ENCODE measurements at regions not wholly inside any gene's neighbourhood (a gene's known extent, or its start where the extent isn't known, plus 50 kb on each side); places are given as distances from the start of the nearest gene placed in this dataset.

DNA sequence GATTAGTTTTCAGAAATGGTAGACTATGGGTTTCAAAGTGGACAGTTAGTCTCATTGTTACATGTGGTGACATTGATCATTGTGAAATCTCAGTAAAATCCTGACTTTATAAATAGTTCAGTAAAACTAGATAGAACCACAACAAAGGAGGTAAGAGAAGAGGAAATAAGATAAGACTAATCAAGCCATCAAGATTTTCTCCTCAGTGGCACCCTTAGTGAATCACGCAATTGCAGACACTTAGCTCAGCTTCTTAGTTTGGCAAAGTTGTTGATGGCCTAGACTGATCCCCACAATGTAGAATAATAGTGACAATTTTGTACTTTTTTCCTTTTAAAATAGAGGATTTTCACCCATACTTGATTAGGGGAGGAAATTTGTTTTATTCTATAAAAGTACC lies 426.7 kb upstream of the ITGA1 start:
- no peak overlapping the region for H3K4ac ChIP-seq (replicated peaks; ENCODE audit: insufficient read length, low read depth, low read length)
- H3K9me3 ChIP-seq (ENCODE audit: insufficient read depth in 2 of 2, low read depth in 1 of 2, low read length in 1 of 2), result no peaks in the 10 kb centered on the region
- CTCF ChIA-PET (ENCODE audit: partially characterized antibody), result interaction anchor here (1.5 kb wide), 1 partner anchor 353 kb away, joined by 3 read pairs; no protein-coding TSS in a partner anchor
- no peak overlapping the region for H3K56ac ChIP-seq (replicated peaks; ENCODE audit: insufficient read length, low read depth, low read length)
- H3K4me3 ChIP-seq (ENCODE audit: extremely low read depth in 1 of 4, insufficient read depth in 2 of 4, low read depth in 3 of 4, low read length in 4 of 4), result no peak overlapping the region
- no peak overlapping the region for H2AFZ ChIP-seq (ENCODE audit: low read length)
- POLR2A ChIA-PET (ENCODE audit: partially characterized antibody), result no interaction called here
- no peaks in the 10 kb centered on the region for H4K20me1 ChIP-seq (replicated peaks in 1 of 2; ENCODE audit: control insufficient read depth in 1 of 2, insufficient read depth in 2 of 2, low read length in 2 of 2)
- no peak overlapping the region for H2BK15ac ChIP-seq (ENCODE audit: low read length)
- H3K4me1 ChIP-seq (replicated peaks in 1 of 4; ENCODE audit: control insufficient read depth in 3 of 4, insufficient read depth in 4 of 4, low read length in 3 of 4), result no peaks in the 10 kb centered on the region
- no peaks in the 10 kb centered on the region for H3K27me3 ChIP-seq (replicated peaks in 1 of 4; ENCODE audit: control insufficient read depth in 3 of 4, extremely low read depth in 1 of 4, insufficient read depth in 3 of 4, low read length in 3 of 4)
- H3K4me2 ChIP-seq (ENCODE audit: insufficient read depth in 1 of 2, low read depth in 2 of 2, low read length in 2 of 2), result no peak overlapping the region
- no peak overlapping the region for H2AK5ac ChIP-seq (ENCODE audit: low read depth, low read length)
- no peak overlapping the region for H4K8ac ChIP-seq (ENCODE audit: extremely low read depth, insufficient read depth, low read length)
- no peak overlapping the region for H3K18ac ChIP-seq (ENCODE audit: extremely low read depth, low read length)
- no peak overlapping the region for H4K5ac ChIP-seq (ENCODE audit: insufficient read length, low read depth, low read length)
- H2BK12ac ChIP-seq (ENCODE audit: low read depth, low read length), result no peak overlapping the region
- H3K14ac ChIP-seq (ENCODE audit: insufficient read length), result no peak overlapping the region
- no peak overlapping the region for H4K91ac ChIP-seq (replicated peaks; ENCODE audit: insufficient read length, low read length)
- H3K23ac ChIP-seq (ENCODE audit: insufficient read length), result no peak overlapping the region
- no peak overlapping the region for H2BK5ac ChIP-seq (ENCODE audit: low read depth, low read length)
- H3K79me2 ChIP-seq (ENCODE audit: control insufficient read depth in 1 of 2, insufficient read depth in 2 of 2, low read length in 2 of 2), result no peaks in the 10 kb centered on the region
- no peak overlapping the region for H3K27ac ChIP-seq (ENCODE audit: low read depth, low read length)
- DNase-seq (ENCODE audit: low read depth in 1 of 2, low spot score in 2 of 2), result no peak
- H2BK120ac ChIP-seq (replicated peaks; ENCODE audit: low read depth, low read length), result no peak overlapping the region
- no peak overlapping the region for H2BK20ac ChIP-seq (ENCODE audit: low read length)
- 100% methylated on average over 1 of the region's 1 CpG; no CpG with 5 or more reads in 1 of the 2 experiments for WGBS, 2 experiments (ENCODE audit: extremely low coverage in 1 of 2, insufficient coverage in 1 of 2, insufficient read length in 1 of 2, insufficient replicate concordance in 2 of 2, low coverage in 1 of 2, low lambda C conversion rate in 2 of 2, missing lambda C conversion rate in 1 of 2)
- no peak overlapping the region for H3K9ac ChIP-seq (replicated peaks in 1 of 4; ENCODE audit: extremely low read depth in 1 of 4, low read depth in 3 of 4, low read length in 3 of 4)
- FAIRE-seq, result no peak
- H3K36me3 ChIP-seq (ENCODE audit: control insufficient read depth in 2 of 4, insufficient read depth in 4 of 4, low read length in 3 of 4), result no peaks in the 10 kb centered on the region
- no peaks in the 10 kb centered on the region for H3K79me1 ChIP-seq (ENCODE audit: low read depth, low read length)
- H3K23me2 ChIP-seq (ENCODE audit: low read depth, low read length), result no peaks in the 10 kb centered on the region
- TF ChIP-seq SIX5 (IDR thresholded peaks at IDR 0.05; ENCODE audit: low read depth, low read length) (no peak), JUN (IDR thresholded peaks at IDR 0.05; ENCODE audit: low read depth, low read length) (no peak), SIN3A (conservative IDR thresholded peaks at IDR 0.05 in 1 of 2, IDR thresholded peaks at IDR 0.05 in 1 of 2; ENCODE audit: low read depth in 1 of 2, low read length in 2 of 2) (no peak), ZNF274 (IDR thresholded peaks at IDR 0.05; ENCODE audit: borderline replicate concordance, extremely low read depth, low read length) (no peak), TEAD4 (IDR thresholded peaks at IDR 0.05; ENCODE audit: low read depth, low read length) (no peak), EP300 (IDR thresholded peaks at IDR 0.05; ENCODE audit: borderline replicate concordance in 1 of 2, low read depth in 2 of 2, low read length in 2 of 2) (no peak), USF2 (IDR thresholded peaks at IDR 0.05; ENCODE audit: low read length) (no peak), BACH1 (IDR thresholded peaks at IDR 0.05; ENCODE audit: low read length) (no peak), KDM5A (IDR thresholded peaks at IDR 0.05; ENCODE audit: low read length) (no peak), JUND (IDR thresholded peaks at IDR 0.05; ENCODE audit: low read length) (no peak), TAF1 (IDR thresholded peaks at IDR 0.05; ENCODE audit: low read depth, low read length) (no peak), RNF2 (IDR thresholded peaks at IDR 0.05; ENCODE audit: borderline replicate concordance, low read depth, low read length, missing control alignments, poor library complexity, severe bottlenecking) (no peak), BRCA1 (IDR thresholded peaks at IDR 0.05; ENCODE audit: low read depth, low read length) (no peak), NRF1 (IDR thresholded peaks at IDR 0.05; ENCODE audit: low read depth, low read length) (no peak)

All from H1 (cell line).